ENCODE measurements at regions not wholly inside any gene's neighbourhood (a gene's known extent, or its start where the extent isn't known, plus 50 kb on each side); places are given as distances from the start of the nearest gene placed in this dataset.

- 92 to 98% methylated on average over 4 of the region's 4 CpGs for WGBS, 2 donors
- H3K36me3 ChIP-seq = no peaks in the 10 kb centered on the region
- no peaks in the 10 kb centered on the region for H3K9me3 ChIP-seq
- intact Hi-C loops (cut with DNase I) = no loop called here
- no peak overlapping the region for H3K27ac ChIP-seq
- no peaks in the 10 kb centered on the region for H3K27me3 ChIP-seq
- H3K4me3 ChIP-seq (replicated peaks in 1 of 3) = no peak overlapping the region
- TF ChIP-seq POLR2A (IDR thresholded peaks at IDR 0.05) = no peak
- no peak for TF ChIP-seq CTCF (IDR thresholded peaks at IDR 0.05)
- no peak for DNase-seq
- H3K4me1 ChIP-seq = no peaks in the 10 kb centered on the region
Observed at GRCh38 chr5:116686438-116686837, 111.8 kb upstream of the SEMA6A start.

- Histone ChIP-seq H3K27me3 (no peaks in the 10 kb centered on the region), H3K27ac (no peak overlapping the region), H3K4me3 (replicated peaks in 1 of 3) (no peak overlapping the region), H3K9me3 (no peaks in the 10 kb centered on the region), H3K36me3 (no peaks in the 10 kb centered on the region), H3K4me1 (no peaks in the 10 kb centered on the region)
- 88 to 92% methylated on average over 9 of the region's 9 CpGs for WGBS, 2 donors
- TF ChIP-seq CTCF (IDR thresholded peaks at IDR 0.05) = no peak
- TF ChIP-seq POLR2A (IDR thresholded peaks at IDR 0.05) = no peak
- intact Hi-C loops (cut with DNase I) = no loop called here
- no peak for DNase-seq
Observed at GRCh38 chr5:116685931-116686330, 111.3 kb upstream of the SEMA6A start.

GRCh38 chr5:116685069-116685468 is 110.4 kb upstream of the SEMA6A start:
- Histone ChIP-seq H3K9me3 (no peaks in the 10 kb centered on the region), H3K36me3 (no peaks in the 10 kb centered on the region), H3K27ac (no peak overlapping the region), H3K4me3 (replicated peaks in 1 of 3) (no peak overlapping the region), H3K27me3 (no peaks in the 10 kb centered on the region), H3K4me1 (no peaks in the 10 kb centered on the region)
- 93 to 97% methylated on average over 6 of the region's 6 CpGs for WGBS, 2 donors
- DNase-seq = no peak
- intact Hi-C loops (cut with DNase I) = no loop called here
- TF ChIP-seq POLR2A (IDR thresholded peaks at IDR 0.05) (no peak), CTCF (IDR thresholded peaks at IDR 0.05) (no peak)

- Histone ChIP-seq H3K4me1 (no peaks in the 10 kb centered on the region), H3K36me3 (no peaks in the 10 kb centered on the region), H3K4me3 (replicated peaks in 1 of 3) (no peak overlapping the region), H3K9me3 (no peaks in the 10 kb centered on the region), H3K27me3 (no peaks in the 10 kb centered on the region), H3K27ac (no peak overlapping the region)
- no peak for DNase-seq
- TF ChIP-seq POLR2A (IDR thresholded peaks at IDR 0.05) (no peak), CTCF (IDR thresholded peaks at IDR 0.05) (no peak)
- 73 to 82% methylated on average over 7 of the region's 7 CpGs for WGBS, 2 donors
- intact Hi-C loops (cut with DNase I) = no loop called here
Observed at GRCh38 chr5:116681334-116682013, 106.9 kb upstream of the SEMA6A start.

- TF ChIP-seq CTCF (IDR thresholded peaks at IDR 0.05) (no peak), POLR2A (IDR thresholded peaks at IDR 0.05) (no peak)
- no peak for DNase-seq
- Histone ChIP-seq H3K27me3 (no peaks in the 10 kb centered on the region), H3K27ac (no peak overlapping the region), H3K36me3 (no peaks in the 10 kb centered on the region), H3K9me3 (no peaks in the 10 kb centered on the region), H3K4me1 (no peaks in the 10 kb centered on the region), H3K4me3 (replicated peaks in 1 of 3) (no peak overlapping the region)
- WGBS, 2 donors = 86 to 87% methylated on average over 4 of the region's 4 CpGs
- intact Hi-C loops (cut with DNase I) = no loop called here
Observed at GRCh38 chr5:116675626-116675910, 100.9 kb upstream of the SEMA6A start.

Measured in thyroid gland (tissue), 4 donors.